ENCODE measurements at regions not wholly inside any gene's neighbourhood (a gene's known extent, or its start where the extent isn't known, plus 50 kb on each side); places are given as distances from the start of the nearest gene placed in this dataset.
"Not testable (repeated sequence)": the region's sequence is repeated elsewhere in the genome, so short reads cannot be mapped to it uniquely, and the experiment has no call there.

DNA sequence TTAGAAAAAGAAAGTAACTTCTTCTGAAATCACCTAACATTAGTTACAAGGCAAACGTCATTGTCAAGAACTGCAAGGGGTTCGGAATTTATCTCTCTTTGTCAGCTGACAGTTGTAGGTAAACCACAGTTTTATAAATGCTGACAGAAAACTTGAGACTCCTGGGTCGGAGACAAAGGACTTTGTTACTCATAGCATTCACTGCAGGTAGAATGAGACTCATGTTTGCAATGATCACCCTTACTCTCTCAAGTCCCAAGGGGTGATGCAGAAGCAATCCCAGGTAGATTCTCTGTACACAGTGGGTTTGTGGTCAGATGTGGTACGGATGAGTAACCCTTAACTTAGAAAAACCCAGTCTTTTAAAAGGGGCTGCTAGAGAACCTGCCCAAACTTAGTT lies 757.8 kb downstream of the TRIB2 start:
- no peak for DNase-seq

DNA sequence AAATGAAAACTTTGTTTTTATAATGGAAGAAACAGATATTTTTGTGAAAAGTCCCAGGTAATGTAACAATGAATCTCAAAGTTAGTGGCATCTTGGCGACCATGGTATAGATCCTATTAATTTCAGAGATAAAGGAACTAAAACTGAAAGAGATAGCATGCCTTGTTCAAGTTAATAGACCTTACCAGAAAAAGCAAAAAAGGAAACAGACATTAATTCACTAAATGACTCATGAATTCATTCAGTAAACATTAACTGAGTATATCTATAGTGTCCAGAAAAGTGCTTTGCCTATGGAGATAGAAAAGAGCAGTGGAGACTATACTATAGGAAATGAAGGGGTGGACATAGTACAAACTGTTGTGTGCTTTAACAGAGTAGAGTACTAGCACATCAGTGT lies 763.3 kb downstream of the TRIB2 start:
- DNase-seq, result no peak

DNA sequence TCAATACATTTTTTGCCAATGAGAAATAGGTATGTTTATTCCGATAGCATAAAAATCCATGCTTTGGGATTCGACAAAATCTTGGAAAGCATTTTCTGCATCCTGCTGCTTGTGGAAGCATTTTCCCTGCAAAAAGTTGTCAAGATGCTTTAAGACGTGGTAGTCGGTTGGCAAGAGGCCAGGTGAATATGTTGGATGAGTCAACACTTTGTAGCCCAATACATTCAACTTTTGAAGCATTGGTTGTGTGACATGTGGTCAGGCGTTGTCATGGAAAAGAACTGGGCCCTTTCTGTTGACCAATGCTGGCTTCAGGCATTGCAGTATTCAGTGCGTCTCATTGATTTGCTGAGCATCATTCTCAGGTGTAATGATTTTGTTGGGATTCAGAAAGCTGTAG lies 764.5 kb downstream of the TRIB2 start:
- no peak for DNase-seq

DNA sequence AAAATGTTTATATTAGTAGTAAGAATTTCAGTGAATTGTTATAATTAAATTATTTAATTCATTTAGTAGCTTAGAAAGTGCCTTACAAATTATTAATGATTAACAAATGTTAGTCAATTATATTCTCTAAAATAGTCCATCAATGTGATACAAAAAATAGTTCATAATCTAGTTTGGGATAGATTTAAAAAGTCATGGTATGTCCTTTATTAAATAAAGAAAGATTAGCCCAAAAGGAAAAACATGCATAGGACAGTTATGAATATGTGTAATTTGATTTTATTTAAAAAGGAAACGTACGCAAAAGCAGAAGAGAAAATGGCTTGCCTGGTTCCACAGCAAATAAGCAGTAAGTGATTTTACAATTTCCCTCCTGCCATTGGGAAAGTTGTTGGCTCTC lies 768.5 kb downstream of the TRIB2 start:
- DNase-seq, result no peak

DNA sequence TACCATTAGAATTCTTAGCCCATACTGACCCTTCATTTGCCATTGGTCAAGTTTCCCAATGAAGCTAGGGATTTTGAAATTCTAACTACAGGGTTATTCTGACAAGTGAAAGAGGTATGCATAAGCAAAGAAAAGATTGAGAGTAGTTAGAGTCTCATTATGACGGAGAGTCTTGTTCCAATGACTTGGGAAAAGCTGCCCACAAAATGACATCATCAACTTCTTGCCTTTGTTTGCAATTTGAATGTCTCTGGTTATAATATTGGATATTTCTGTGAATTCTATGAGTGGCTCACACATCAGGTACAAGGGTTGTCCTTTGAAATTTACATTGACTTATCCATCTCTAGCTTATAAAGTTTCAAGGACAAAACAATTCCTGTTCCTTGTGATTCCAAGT lies 772.2 kb downstream of the TRIB2 start:
- DNase-seq, result no peak

- DNase-seq, result no peak
Observed at GRCh38 chr2:13492262-13492661, 775.5 kb downstream of the TRIB2 start.

GRCh38 chr2:13495051-13495450 lies 778.3 kb downstream of the TRIB2 start:
- DNase-seq, result no peak

- DNase-seq, result no peak
Observed at GRCh38 chr2:13504808-13505207, 788.1 kb downstream of the TRIB2 start.

DNA sequence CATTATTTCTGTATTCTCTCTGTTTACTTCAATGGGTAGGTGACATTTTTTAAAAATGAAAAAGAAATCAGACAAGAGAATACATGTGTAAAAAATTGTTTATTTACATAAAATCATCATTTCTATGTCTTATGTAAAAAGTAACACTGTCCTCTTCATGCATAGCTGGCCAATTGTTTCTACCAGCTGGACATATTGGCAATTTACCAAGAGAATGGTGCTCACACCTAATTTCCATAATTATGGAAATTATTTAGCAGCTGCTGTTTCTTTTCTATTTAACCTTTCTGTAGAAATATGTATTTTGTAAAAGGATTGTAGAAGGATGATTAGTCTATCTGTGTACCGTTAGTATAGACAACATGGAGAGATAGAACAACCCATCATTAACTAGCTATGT lies 791.9 kb downstream of the TRIB2 start:
- no peak for DNase-seq

DNA sequence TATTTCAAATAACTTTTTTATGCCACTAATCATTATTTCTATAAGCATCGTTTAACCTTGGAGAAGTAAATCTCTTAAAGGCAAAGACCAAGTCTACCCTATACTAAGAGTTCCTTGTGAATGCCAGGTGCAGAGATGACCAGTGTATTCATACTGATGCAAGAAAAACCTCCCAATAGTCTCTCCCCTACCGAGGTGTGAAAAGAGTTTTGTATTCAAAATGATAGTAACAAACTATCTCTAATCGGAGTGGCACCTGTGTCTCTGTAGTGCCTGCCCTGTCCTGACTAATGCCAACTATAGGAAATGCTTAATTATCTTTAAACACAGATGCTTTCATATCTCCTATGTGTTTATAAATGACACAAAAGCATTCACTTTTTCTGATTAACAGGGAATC lies 798.5 kb downstream of the TRIB2 start:
- DNase-seq, result no peak

DNA sequence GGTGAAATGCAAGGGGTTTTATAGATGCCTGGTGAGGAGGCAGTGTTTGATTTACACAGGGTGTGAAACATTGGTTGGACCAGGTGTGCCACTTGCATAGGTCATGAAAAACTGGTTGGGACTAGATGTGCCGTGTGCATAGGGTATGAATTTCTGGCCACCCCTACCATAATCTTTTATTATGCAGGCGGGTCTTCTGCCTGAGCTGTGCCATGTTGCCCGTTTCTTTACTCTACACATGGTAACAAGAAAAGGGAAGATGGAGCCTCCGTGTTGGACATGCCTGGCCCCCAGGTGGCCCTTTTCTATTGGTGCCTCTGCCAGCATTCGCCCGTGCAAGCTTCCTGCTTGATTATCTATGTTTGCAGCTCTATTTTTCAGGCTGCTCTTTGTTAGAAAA lies 805.4 kb downstream of the TRIB2 start:
- no peak for DNase-seq

- no peak for DNase-seq
Observed at GRCh38 chr2:13522917-13523821, 806.4 kb downstream of the TRIB2 start.

DNA sequence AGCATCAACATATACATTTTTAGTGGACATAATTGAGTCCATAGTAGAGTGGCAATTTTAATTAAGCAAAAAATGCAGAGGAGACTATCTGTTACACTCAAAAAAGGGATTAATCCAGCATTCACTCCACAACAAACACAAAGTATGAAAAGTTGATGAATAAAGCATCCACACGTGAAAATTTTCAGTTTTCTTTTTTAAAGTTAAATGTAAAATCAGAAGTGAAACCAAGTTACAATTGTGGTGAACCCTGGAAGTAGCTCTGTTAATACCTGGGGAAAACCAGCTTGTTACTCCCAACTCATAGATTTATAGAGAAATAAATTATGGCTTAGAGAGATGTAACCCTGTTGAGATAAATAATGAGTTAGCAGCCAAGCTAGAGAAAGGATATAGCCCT lies 807.8 kb downstream of the TRIB2 start:
- DNase-seq, result no peak

GRCh38 chr2:13531735-13532410 lies 815.1 kb downstream of the TRIB2 start:
- DNase-seq, result not testable (repeated sequence)

- not testable (repeated sequence) for DNase-seq
Observed at GRCh38 chr2:13532781-13533523, 816.2 kb downstream of the TRIB2 start.

GRCh38 chr2:13533524-13533922 lies 816.8 kb downstream of the TRIB2 start:
- no peak for DNase-seq

DNA sequence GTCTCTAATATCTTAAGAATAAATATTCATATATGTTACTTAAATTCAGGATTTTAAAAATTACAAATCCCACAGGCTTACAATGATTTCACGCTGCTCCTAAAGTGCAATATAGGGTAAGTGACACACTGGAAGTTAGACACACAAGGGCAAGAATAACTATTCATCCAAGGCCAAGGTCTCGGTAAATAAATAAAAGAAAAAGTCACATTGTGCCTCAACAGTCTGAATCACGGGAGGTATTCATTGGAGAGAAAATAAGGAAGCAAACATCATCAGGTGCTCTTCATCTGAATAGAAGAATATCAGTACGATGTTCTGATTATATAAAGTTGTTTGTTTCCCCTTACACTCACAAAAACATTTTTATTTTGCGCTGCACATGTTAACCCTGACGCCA lies 820.2 kb downstream of the TRIB2 start:
- no peak for DNase-seq

DNA sequence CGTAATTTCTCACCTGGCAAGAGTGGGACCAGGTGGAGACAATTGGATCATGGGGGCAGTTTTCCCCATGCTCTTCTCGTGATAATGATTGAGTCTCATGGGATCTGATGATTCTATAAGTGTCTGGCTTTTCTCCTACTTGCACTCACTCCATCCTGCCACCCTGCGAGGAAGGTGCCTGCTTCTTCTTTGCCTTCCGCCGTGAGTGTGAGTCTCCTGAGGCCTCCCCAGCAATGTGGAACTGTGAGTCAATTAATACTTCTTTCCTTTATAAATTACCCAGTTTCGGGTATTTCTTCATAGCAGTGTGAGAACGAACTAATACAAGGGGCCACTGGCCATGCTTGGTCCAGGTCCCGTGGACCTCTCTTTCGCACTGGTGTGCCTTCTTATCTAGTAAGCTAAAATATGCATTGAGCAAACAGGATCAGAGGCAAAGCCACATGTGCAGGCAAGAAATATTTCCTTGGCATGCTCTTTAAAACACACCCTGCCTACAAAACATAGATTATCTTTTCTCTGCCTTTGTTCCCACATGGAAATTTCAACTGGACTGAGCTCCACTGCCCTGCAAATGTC lies 821.1 kb downstream of the TRIB2 start:
- DNase-seq, result no peak

- no peak for DNase-seq
Observed at GRCh38 chr2:13539296-13539695, 822.6 kb downstream of the TRIB2 start.

- DNase-seq, result no peak
Observed at GRCh38 chr2:13542061-13542460, 825.3 kb downstream of the TRIB2 start.

DNA sequence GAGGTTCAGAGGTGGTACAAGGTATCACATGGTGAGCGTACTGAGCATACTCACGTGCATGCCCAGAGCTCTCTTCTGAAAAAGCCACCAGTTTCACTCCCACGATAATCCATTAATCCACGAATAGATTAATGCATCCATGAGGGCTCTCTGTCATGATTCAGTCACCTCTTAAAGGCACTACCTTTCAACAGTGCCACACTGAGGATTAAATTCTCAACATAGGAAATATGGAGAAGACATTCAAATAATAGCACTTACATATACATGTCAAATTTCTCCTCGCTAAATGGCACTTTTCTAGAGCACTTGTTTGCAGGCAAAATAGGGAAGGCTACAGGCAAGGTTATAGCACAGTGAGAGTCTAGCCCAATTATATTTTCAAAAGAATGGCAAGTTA lies 825.9 kb downstream of the TRIB2 start:
- no peak for DNase-seq

GRCh38 chr2:13543550-13543949 lies 826.8 kb downstream of the TRIB2 start:
- no peak for DNase-seq

DNA sequence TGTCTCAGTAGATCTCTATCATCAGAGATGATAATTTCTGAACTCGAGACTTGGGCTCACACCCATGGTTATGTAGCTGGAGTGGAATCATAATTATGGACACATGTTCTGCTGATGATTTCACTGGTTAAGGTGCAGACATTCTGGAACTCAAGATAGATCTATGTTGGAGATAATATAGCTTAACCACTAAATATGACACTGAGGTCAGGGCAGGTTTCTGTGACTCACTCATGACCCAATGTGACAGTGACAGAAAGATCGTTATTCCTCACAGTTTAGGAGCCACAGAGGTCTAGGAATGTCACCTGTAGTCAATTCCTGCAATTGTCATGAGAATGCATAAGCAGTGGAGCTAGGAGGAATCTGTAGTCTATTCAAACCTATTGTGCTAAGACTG lies 828.6 kb downstream of the TRIB2 start:
- no peak for DNase-seq
